Lower leg skin (tissue), 3 donors: ENCODE measurements at regions not wholly inside any gene's neighbourhood (a gene's known extent, or its start where the extent isn't known, plus 50 kb on each side); places are given as distances from the start of the nearest gene placed in this dataset.

Experiments used
- POLR2A ChIP-seq, 2 donors: fragments of 450-650 bp; IDR thresholded peaks; one replicate each; pipeline ENCODE4 v1.6.1; 2016 to 2017; ENCODE audit warnings: antibody characterized with exemption in 2 of 2, mild to moderate bottlenecking in 1 of 2, moderate library complexity in 1 of 2
- TF ChIP-seq, protein P1 (sequence below), 3 donors: fragments of 450-650 bp; IDR thresholded peaks; one replicate each; pipeline ENCODE4 v1.5.1; 2016; ENCODE audit warnings: antibody characterized with exemption in 3 of 3, mild to moderate bottlenecking in 3 of 3, moderate library complexity in 2 of 3

DNA sequence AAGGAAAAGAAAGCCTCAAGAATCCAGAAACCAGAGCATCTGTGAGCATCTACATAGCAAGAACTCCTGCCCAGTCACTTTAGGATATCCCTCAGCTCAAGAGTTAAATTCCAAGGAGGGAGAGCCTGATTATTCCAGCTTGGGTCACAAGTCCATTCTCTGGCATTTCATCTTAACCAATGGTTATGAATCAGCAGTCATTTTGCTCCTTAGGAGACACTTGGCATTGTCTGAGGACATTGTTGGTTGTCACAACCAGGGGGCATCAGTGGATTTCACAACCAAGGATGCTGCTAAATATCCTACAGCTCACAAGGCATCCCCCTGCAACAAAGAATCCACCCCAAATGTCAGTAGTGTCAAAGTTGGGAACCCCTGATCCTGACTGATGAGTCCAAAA, 51.0 kb upstream of the LMCD1 start:
- TF ChIP-seq POLR2A (IDR thresholded peaks at IDR 0.05): no peak
- TF ChIP-seq, protein P1, sequence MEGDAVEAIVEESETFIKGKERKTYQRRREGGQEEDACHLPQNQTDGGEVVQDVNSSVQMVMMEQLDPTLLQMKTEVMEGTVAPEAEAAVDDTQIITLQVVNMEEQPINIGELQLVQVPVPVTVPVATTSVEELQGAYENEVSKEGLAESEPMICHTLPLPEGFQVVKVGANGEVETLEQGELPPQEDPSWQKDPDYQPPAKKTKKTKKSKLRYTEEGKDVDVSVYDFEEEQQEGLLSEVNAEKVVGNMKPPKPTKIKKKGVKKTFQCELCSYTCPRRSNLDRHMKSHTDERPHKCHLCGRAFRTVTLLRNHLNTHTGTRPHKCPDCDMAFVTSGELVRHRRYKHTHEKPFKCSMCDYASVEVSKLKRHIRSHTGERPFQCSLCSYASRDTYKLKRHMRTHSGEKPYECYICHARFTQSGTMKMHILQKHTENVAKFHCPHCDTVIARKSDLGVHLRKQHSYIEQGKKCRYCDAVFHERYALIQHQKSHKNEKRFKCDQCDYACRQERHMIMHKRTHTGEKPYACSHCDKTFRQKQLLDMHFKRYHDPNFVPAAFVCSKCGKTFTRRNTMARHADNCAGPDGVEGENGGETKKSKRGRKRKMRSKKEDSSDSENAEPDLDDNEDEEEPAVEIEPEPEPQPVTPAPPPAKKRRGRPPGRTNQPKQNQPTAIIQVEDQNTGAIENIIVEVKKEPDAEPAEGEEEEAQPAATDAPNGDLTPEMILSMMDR (IDR thresholded peaks at IDR 0.05): no peak
